Activated CD4-positive, alpha-beta T cell treated with anti-CD3 and anti-CD28 coated beads for 48 hours (primary cell): ENCODE measurements at regions not wholly inside any gene's neighbourhood (a gene's known extent, or its start where the extent isn't known, plus 50 kb on each side); places are given as distances from the start of the nearest gene placed in this dataset.
"Not testable (repeated sequence)": the region's sequence is repeated elsewhere in the genome, so short reads cannot be mapped to it uniquely, and the experiment has no call there.

Experiments
- DNase-seq: peaks from one replicate; pipeline ENCODE4 v3.0.0-alpha.2; 2020

DNA sequence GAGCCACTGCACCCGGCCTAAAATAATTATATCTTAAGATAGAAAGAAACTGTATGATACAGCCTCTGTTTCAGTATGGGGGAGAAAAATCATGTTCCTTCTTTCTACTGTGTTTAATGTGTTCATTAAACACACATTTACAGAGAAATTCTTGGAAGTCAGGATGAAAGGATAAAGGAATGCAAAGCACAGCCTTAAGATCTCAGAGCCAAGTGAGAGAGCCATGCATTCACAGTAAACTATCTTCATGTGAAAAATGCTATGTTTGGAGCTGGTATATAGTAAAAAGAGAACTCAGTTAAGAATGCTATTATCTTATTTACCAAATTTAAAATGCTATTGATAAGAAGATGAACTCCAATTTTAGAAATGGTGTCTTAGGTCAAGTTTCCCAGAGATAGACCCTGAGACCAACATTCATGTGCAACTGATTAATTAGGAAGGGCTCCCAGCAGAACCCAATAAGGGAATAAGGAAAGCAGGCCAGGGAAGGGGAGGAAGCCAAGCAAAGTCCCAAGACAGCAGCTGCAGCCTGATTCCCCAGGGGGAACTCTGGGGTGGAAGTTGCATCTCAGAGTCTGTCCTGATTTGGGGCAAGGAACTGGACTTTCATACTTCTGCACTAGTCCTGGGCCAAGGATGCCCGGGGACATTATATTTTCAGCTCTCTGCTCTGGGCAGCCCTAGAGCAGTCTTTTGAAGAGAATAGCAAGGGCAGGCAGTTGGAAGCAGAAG, 130.0 kb upstream of the ZNF648 start:
- no peak for DNase-seq

DNA sequence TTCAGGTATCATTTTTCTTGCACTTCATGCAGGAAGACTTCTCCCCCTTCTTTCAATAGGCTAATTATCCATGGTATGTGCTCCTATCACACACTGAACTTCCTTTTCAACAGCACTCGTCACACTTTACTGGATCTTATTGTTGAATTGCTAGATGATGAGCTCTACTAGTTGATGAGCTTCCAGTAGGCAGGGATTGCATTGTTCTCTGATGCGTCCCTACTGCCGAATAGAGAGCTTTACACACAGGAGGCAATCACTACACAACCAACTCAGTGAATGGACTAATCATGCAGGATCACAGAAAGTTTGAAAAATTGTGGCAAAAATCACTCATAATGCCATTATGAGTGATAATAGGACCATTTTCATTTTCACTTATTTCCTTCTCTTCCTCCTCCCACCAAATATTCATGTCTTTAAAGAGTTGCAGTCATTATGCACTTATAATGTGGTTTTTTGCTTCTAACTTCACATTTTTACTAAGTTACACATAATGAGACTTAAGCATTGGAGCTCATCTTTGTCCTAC, 128.1 kb upstream of the ZNF648 start:
- no peak for DNase-seq

DNA sequence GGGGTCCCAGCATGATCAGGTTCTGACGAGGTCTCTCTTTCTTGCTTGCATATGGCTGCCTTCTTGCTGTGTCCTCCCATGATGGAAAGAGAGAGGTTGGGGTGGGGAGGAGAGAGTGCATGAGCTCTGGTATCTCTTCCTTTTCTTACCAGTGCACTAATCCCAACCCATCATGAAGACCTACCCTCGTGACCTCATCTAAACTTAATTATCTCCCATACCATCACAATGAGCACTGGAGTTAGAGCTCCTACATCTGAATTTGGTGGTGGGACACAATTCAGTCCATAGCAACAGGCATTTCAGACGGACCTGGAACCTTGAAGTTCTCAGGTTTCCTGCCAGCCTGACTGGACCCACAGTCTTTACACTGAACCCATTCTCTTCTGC, 125.2 kb upstream of the ZNF648 start:
- DNase-seq: no peak

DNA sequence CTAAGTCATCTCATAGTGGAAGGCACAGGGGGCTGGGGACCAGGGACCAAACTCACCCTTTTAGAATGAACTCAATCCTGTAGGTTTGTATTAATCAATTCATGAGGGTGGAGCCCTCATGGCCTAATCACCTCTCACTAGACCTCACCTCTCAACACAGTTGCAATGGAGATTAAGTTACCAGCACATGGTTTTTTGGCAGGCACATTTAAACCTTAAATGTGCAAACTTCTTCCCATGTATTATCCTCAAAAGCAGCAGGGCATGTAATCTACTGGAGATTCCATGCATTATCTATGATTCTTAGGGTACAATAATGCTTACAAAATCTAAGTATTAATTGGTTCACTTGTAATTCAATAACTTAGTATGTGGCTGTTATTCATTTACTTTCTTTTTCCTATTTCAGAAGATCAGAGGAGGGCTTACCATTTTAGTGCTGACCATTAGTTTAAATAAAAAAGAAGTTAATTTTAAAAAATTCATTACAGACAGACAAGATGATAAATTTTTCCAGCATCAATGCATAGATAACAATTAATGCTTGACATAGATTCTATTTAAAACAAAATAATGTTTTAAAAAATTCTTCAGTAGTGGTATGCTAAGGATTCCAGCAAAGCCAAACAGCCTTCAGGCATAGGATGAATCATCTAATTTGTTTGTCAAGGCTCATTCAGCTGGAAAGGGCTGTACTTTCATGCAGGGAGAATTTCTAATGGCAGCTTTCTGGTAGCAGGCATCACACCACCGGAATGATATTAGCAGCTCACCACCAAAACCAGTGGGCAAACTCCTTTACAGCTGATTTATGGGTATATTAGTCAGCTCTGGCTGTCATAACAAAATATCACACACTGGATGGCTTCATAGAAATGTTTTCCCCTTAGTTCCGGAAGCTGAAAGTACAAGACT, 124.6 kb upstream of the ZNF648 start:
- no peak for DNase-seq

DNA sequence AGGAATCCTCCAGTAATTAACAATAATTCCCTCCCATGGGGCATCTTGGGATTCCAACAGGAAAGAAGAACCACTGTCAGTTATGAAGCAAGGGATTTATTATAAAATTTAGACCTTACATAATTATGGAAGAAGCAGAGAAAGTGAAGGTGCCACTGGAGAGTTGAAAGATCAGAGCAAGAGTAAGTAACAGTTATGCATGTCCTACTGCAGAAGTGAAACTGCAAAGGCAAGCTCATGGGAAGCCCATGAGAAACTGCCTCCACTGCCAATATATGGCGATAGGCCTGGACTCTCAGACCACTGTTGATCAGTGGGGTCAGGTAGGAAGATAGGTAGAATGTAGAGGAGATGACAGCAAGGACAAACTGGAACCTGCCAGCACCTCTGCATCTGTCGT, 123.6 kb upstream of the ZNF648 start:
- no peak for DNase-seq

DNA sequence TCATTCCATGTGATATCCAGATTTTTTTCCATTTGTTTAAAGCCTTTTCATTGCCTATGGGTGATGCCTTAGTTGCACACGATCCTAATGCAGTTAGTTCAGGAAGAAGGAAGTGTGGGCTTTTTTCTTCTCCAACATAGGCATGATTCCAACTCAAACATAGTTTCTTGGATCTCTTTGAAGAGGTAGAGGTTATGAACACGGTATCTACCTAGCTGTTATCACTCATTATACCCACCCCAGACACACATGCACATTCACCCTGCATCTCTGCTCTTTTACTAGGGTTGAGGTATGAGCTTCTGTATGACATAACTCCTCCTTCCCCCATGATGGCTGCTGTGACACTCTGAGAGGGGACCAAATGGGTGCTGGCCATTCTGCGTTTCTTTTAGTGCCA, 122.1 kb upstream of the ZNF648 start:
- DNase-seq: no peak

DNA sequence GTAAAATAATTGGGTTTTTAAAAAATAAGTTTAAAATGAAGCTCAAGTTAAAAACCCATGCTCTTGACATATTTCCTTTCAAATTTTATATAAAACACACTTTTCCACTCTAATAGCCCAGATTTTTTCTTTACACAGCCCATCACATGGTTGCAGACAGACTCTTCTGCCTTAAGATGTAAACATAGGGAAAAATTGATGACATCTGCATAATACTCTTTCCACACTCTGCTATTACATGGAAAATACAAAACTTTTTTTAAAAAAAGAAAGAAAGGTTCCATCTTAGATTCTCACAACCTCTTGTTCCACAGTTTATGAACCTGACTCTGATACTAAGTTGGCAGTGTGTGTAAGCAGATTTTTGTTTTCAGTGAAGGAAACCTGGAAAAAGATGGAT, 120.8 kb upstream of the ZNF648 start:
- DNase-seq: no peak

DNA sequence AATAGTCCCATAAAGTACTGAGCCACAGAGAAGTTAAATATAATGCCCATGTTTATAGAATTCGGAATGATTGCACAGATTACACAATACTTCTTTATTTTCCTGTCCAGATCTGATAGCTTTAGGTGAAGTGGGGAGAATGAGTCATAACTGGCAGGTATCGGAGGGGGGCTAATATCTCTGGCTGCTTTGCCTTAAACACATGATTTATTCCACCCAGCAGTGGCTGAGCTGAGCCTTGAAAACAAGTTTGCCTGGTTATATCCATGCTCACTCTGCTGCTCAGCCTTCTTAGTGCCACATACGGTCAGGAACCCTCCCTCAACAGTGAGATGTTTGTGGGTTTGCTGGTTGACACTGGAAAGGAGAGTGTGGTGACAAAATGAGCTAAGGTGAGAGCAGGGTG, 119.7 kb upstream of the ZNF648 start:
- no peak for DNase-seq

DNA sequence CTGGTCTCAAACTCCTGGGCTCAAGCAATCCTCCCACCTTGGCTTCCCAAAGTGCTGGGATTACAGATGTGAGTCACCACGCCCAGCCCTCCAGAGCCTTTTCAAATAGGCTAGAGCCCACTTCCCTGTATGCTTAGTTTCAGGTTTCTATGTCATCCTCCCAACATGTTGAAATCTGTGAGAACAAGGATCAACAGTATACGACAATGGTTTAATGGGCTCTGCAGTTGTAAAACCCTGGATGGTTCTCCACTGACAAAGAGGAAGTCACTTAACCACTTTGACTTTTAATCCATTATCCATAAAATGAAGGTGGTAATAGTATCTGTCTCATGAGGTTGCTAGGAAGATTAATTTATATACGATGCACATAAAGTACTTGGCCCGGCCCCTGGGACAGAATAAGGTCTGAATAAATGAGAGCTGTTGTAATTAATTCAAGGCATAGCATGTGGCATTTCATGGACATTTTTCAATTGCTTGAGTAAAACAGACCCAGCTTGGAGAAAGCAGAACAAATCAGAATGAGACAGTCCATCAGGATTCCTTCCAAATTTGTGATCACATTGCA, 113.9 kb upstream of the ZNF648 start:
- no peak for DNase-seq

DNA sequence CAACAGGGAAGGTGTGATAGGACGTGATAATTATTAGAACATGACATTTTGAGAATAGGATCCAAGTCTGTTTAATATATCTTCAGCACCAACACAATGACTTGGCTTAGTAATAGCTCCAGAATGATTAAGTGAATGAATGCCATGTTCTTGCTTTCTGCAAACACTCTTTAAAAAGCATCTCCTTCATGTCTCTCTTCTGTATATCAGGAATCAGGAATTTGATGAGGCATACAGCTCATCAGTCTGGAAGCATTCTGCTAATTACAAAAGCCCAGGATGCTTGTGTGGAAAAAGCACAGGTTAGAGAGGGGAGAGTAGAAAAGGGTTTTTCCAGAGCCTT, 113.0 kb upstream of the ZNF648 start:
- DNase-seq: no peak

DNA sequence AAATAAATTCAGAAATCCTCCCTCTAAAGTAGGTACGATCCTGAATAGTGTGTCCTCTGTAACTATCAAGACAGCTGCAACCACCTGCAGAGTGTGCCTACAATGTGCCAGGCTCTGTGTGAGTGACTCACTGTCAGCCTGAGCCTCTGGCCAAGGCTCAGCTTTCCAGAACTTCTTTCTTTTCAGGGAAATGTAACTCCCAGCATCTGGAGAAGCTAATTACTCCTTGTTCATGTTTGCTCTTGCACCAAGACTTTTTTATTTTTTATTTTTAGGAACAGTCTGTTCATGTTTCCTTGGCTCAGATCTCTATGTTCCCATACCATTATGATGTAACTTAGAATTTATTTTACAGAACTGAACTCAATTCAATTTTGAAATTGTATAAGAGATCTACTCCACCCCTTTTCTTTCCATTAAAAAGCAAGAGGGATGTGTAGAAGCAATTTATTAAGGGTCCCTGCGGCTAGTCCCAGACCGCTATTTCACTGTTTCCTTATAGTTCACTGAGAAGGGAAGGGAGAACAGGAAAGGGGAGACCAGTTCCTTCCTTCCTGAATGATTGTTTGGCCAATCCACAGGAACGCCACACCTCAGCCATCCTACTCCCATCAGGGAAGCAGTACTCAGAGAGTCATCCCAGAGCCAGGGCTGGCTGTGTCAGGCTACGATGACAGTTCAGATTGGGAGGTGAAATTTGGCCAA, 112.4 kb upstream of the ZNF648 start:
- no peak for DNase-seq

DNA sequence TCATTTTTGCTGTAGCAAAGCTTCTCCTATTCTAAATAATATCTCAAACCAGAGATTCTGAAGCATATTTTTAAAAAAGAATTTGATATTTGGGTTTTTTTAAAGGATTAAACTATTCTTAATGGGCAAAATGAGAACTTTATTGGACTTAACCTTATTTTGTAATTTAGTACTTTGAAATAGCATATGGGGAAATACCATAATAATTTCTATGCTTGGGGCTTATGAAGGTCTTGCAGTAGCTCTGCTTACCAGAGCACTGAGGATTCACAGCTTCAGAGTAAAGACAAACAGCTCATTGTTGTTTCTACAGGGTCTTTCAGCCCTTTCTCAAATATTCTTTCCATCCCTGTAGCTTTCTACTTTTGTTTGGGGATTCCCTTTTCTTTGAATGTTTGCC, 111.2 kb upstream of the ZNF648 start:
- DNase-seq: no peak

DNA sequence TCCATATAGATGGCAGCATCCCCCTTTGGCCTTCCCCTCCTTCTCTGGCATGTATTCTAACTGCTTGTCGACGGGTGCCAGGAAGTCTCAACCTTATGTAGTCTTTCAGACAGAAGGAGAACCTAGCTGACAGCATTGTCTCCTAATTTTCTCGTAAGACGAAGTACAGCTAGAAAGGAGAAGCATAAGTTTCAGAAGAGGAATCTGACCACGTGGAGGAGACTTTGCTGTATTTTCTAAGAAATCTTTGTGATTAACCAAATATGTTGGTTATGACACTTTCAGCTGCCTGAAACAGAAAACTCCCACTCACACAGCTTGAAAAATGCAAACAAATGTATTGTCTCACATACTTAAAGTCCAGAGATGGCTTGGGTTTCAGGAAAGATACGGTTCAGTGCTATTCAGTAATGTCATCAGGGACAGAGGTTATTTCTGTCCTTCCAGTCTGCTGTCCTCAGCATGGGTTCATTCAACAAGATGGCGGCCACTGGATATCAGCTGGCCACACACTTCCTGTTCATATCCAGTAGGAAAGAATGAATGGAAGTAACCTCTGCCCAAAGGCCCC, 109.5 kb upstream of the ZNF648 start:
- no peak for DNase-seq

DNA sequence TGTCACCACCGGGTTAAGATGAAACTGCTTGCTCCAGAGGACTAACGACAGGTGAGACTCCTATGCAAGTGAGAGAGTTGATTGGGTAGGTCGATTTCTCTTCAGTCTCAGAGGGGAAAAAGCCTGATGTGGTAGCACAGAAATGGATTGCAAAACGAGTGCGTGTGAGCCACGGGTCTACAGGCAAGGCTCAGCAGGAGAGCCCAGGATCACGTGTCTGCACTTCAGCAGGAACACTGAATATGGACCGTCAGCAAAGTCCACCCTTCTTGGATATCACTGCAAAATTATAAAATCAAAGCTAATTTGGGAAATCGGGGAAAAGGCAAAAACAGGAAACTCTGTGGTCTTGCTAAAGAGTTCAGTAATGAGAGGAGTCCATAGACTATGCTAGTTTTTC, 107.7 kb upstream of the ZNF648 start:
- DNase-seq: no peak

DNA sequence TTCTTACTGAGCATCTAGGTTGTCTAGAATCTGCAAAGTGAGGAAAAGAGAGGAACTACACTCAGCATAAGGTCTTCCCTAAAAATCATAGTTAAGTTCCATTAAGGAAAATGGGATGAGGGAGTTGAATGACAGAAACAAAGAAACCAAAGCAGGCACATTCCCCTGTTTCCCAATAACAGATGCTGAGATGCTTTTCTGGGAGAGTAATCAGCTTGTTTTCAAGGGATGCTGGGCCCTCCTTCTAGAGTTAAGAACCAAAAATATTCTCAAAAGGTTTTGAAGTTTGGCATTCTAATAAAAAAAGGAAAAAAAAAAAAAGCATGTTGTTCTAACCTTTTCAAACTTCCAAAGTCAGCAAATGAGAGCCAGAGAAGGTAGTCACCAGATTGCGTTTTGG, 105.2 kb upstream of the ZNF648 start:
- no peak for DNase-seq

DNA sequence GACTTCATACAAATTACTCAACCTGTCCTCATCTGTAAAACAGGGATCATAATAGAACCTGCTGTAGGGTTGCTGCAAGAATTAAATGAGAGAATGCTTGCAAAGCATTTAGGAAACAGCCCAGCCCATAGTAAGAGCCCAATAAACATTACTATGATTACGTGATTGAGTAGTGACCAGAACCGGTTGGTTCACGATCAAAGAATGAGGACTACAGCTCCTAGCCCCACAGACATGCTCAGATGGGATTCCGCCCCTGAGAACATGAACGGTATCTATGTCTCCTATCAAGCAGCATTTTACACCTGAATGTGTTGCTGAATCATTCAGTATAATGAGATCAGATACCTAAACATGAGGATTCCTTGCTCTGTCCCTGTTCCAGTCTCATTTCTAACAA, 104.8 kb upstream of the ZNF648 start:
- DNase-seq: no peak

DNA sequence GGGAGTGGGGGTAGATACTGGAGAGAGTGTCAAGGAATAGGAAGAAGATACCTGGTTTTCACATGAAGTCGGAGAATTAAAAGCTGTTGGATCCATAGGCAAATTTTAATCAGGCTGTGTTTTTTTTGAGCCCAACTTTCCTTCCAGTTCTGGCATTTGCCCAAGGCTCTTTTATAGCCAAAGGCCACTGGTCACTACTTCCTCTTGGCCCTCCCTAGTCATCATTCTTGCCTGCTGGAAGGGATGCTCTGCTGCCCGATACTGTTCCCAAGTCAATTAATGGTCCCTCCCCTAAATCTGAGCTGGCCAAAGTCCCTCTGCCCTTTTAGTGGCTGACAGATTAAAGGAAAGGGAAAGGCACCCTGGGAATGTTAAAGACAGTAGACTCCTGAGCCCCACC, 102.8 kb upstream of the ZNF648 start:
- DNase-seq: no peak

DNA sequence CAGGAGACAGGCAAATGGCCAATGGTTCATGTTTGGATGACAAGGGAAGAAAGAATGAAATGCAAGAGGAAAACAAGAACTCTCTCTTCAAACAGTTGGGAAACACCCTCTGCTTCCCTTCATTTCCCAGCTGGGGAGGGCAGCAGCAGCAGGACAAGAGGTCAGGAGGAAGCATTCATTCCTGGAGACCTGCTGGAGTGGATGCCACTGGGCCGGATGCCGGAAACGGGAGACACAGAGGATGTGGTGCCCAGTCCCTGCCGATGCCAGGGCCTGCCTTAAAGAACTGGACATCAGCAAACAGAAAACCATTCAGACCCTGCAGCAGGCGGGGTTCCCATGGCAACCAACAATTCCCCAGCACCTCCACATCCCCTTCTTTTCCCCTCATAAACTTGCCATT, 102.3 kb upstream of the ZNF648 start:
- DNase-seq: no peak

DNA sequence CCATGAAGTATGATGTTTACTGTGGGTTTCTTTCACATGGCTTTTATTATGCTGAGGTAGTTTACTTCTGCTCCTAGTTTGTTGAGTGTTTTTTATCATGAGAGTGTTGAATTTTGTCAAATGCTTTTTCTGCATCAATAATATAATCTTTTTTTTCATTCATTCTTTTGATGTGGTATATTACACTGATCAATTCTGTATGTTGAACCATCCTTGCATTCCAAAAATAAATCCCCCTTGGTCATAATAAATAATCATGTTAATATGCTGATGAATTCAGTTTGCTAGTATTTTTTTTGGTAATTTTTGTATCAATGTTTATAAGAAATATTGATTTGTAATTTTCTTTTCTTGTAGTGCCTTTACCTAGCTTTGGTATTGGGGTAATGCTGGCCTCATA, 97.9 kb upstream of the ZNF648 start:
- DNase-seq: no peak

DNA sequence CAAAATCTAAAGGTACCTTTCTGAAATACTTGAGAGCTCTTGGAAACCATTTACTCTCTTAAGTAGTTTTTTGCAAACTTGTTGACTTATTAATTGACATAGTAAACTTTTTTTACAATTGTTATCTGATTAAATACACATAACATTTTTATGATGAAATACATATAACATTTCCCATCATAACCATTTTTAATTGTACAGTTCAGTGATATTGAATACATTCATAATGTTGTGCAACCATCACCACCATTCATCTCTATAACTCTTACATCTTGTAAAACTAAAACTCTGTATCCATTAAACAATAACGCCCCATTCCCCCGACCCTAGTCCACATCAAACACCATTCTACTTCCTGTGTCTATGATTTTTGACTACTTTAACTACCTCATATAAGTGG, 95.7 kb upstream of the ZNF648 start:
- no peak for DNase-seq

DNA sequence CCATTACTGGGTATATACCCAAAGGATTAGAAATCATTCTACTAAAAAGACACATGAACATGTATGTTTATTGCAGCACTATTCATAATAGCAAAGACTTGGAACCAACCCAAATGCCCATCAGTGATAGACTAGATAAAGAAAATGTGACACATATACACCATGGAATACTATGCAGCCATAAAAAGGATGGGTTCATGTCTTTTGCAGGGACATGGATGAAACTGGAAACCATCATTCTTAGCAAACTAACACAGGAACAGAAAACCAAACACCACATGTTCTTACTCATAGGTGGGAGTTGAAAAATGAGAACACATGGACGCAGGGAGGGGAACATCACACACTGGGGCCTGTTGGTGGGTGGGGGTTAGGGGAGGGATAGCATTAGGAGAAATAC, 92.9 kb upstream of the ZNF648 start:
- not testable (repeated sequence) for DNase-seq

DNA sequence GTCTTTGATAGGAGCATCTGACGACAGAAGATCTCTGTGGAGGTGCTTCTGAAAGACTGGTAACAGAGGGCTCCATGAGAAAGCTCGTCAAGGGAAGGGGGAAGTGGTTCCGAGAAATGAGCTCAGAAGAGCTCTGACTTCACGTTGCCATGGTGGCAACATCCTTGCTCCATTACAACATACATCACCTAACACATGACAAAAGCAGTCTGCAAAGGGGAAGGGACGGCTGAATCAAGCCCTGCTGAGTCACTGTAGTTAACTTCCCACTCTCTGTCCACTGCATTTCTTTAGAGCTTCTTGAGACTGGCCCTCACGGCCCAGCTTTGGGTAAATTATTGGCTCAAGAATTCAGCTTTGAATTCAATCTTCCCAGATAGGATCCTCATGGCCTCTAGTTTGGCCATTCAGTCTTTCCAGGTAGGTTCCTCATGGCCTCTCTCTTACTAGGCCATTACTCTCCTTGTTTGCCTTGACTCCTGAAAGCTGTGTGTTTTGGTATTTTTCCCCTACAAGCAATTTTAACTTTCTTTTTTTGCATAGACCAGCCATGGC, 88.0 kb upstream of the ZNF648 start:
- DNase-seq: peak; percentile 19

DNA sequence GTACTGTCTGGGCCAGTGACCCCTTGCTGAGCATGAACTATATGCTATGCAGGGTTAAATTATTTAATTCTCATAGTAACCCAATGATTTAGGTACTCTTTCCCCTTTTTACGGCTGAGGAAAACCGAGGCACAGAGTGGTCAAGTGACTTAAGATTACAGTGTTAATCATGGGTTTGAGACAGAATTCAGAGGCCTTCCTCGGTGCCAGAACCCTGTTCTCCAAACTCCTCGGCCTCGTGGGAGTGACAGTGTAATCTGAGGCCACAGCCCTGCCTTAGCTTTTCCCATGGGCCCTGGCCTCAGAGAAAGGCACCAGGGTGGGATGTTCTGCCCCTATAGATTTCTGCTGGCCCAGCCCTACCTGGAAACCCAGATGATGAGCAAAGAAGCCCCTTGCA, 86.4 kb upstream of the ZNF648 start:
- no peak for DNase-seq
